ENCODE measurements at regions not wholly inside any gene's neighbourhood (a gene's known extent, or its start where the extent isn't known, plus 50 kb on each side); places are given as distances from the start of the nearest gene placed in this dataset.
A peak's percentile ranks its signal among the peaks of the same experiment; 100 is the strongest.

GRCh38 chr22:48702573-48703264 is 1125.0 kb downstream of the BRD1 start (continued):
- no peak for TF ChIP-seq SYNCRIP (IDR thresholded peaks at IDR 0.05; ENCODE audit: insufficient read depth, low read depth, low read length)
- no peak for TF ChIP-seq CSRNP2 (CRISPR knock-in tag; conservative IDR thresholded peaks at IDR 0.05; ENCODE audit: low read depth)
- 0 out of 2 replicates have a peak, but pooled peaks have one; percentile 43 for TF ChIP-seq GATAD1 (CRISPR knock-in tag; IDR thresholded peaks at IDR 0.05)
- TF ChIP-seq SIX4 (CRISPR knock-in tag; IDR thresholded peaks at IDR 0.05) = peak; percentile 52; the same call in 1 of the 2 replicates
- TF ChIP-seq ZNF549 (CRISPR knock-in tag; IDR thresholded peaks at IDR 0.05) = no peak
- TF ChIP-seq FOXO1 (CRISPR knock-in tag; IDR thresholded peaks at IDR 0.05) = peak; percentile 76; the same call in 1 of the 2 replicates
- TF ChIP-seq ZNF17 (CRISPR knock-in tag; IDR thresholded peaks at IDR 0.05) = no peak
- TF ChIP-seq ZNF772 (CRISPR knock-in tag; IDR thresholded peaks at IDR 0.05) = peak; percentile 78
- no peak for TF ChIP-seq ZNF790 (CRISPR knock-in tag; IDR thresholded peaks at IDR 0.05; ENCODE audit: borderline replicate concordance)
- no peak; the same call in 1 of the 2 replicates for TF ChIP-seq HINFP (CRISPR knock-in tag; IDR thresholded peaks at IDR 0.05; ENCODE audit: low read depth)
- TF ChIP-seq ZNF768 (CRISPR knock-in tag; IDR thresholded peaks at IDR 0.05) = peak; percentile 49; the same call in 1 of the 2 replicates
- no peak for TF ChIP-seq SCMH1 (CRISPR knock-in tag; IDR thresholded peaks at IDR 0.05; ENCODE audit: borderline replicate concordance)
- TF ChIP-seq DPF2 (CRISPR knock-in tag; IDR thresholded peaks at IDR 0.05; ENCODE audit: borderline replicate concordance, low read depth) = peak; percentile 95
- TF ChIP-seq PHF5A (CRISPR knock-in tag; IDR thresholded peaks at IDR 0.05; ENCODE audit: low read depth, unreplicated experiment) = peak; percentile 60
- TF ChIP-seq PRDM15 (CRISPR knock-in tag; IDR thresholded peaks at IDR 0.05) = no peak
- TF ChIP-seq SP2 (CRISPR knock-in tag; IDR thresholded peaks at IDR 0.05) = no peak; the same call in 1 of the 2 replicates
- peak; percentile 81 for TF ChIP-seq FOXA3 (CRISPR knock-in tag; IDR thresholded peaks at IDR 0.05)
- TF ChIP-seq ZNF367 (CRISPR knock-in tag; IDR thresholded peaks at IDR 0.05; ENCODE audit: borderline replicate concordance) = no peak
- no peak for TF ChIP-seq NFIC (IDR thresholded peaks at IDR 0.05; ENCODE audit: low read length)
- peak; percentile 65; the same call in 1 of the 2 replicates for TF ChIP-seq ZBTB10 (CRISPR knock-in tag; IDR thresholded peaks at IDR 0.05; ENCODE audit: borderline replicate concordance)
- no peak for TF ChIP-seq KLF11 (CRISPR knock-in tag; IDR thresholded peaks at IDR 0.05)
- no peak for TF ChIP-seq ZNF256 (CRISPR knock-in tag; conservative IDR thresholded peaks at IDR 0.05)

All from HepG2 (cell line).